SK-N-DZ (cell line): ENCODE measurements at regions not wholly inside any gene's neighbourhood (a gene's known extent, or its start where the extent isn't known, plus 50 kb on each side); places are given as distances from the start of the nearest gene placed in this dataset.
A peak's percentile ranks its signal among the peaks of the same experiment; 100 is the strongest.

Experiments
- DNase-seq: peaks from one replicate; pipeline ENCODE4 v3.0.0-alpha.2; 2015; ENCODE audit warnings: low spot score

DNA sequence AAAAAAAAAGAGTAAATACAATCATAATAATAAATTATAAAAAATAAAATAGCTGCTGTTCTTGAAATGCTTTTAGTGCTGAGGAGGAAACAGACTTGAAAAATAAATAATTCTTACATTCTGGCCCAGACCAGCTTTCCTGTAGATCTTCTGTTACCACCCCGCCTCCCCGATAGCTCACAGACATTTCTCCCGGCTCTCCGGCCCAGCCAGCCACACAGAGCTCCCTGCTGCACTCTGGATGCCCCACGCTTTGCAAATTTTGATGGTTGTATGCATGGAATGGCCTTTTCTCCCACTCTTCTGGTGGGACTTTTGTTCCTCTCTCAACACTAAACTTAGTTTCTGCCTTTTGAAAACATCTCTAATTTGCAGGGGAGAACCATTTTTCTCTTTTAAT, 249.3 kb downstream of the ATP23 start:
- no peak for DNase-seq

DNA sequence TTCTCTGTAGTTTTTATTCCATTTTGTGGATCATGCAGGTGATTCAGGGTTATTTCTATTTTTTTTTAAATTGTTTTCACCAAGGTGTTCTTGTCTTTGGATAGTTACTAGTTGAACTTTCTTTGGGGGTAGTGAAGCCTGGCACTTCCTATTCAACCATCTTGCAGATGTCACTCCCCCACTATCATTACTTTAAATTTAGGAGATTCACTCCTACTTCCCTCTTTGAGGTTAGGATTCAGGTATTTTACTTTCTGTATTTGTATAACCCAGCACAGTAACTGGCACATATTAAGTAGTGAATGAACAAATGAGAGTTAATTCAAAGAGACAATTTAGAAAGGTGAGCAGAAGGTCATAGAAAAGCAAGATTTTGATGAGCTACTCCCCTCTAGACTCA, 255.6 kb downstream of the ATP23 start:
- DNase-seq, result no peak

DNA sequence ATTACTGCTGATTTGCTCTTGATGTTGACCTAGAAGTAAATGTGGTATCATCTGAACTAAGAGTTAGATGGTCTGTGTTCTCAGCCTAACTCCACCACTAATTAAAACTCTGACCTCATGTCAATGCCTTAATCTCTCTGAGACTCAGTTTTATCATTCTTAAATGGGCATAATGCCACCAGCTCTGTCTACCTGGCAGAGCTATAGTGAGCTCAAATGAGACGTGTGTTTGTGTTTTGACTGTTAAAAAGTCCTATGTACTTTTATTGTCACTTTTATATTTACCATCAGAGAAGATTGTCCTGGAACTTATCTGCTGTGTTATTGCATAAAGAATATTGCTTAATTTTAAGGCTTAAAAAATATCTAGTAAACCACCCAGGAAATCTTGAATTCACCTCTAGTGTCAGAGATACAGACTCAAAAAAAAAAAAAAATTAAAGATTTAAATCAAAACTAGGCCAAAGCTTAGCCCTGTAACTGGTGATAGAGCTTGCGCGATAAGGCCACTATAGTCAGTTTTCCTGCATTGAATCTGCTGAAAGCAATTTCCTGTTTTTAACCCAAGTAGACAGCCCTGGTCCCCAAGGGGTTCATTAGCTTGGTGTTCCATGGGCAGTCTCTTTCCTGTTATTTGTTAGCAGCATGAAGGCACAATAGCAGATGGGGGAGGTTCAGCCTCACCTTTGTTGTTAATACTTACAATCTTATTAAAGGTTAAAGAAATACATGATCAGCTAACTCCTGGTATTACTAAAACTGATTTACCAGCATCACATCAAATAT, 261.8 kb downstream of the ATP23 start:
- no peak for DNase-seq

DNA sequence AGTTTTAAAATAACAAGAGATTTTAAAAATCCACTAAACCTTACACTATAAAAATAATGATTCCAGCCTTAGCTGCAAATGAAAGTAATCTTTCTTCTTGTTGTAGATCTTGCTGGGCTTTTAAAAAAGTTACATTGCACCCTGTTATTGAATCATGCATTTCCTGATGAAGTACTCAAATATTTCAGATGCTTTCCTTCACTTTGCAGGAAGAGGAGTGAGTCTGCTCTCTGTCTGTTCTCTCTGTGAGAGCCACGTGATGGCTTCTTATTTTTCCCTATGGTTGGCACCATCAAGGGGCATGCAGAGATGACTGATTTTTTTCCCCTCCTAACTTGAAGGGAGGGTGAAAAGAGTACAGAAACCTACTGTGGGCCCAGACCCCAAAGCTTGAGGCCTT, 262.7 kb downstream of the ATP23 start:
- no peak for DNase-seq

DNA sequence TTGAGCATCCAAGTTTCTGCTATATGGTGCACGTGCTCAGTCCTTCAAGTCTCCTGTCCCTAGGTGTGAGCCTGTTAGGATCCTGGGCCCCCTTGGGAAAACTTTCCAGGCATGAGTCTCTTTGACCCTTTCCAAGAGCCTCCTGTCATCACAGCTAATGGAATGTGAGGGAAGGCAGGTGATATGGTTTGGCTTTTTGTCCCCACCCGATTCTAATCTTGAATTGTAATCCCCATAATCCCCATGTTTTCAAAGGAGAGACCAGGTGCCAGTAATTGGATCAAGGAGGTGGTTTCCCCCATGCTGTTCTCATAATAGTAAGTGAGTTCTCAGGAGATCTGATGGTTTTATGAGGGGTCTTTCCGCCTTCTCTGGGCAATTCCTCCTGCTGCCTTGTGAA, 265.5 kb downstream of the ATP23 start:
- DNase-seq, result peak; percentile 10

DNA sequence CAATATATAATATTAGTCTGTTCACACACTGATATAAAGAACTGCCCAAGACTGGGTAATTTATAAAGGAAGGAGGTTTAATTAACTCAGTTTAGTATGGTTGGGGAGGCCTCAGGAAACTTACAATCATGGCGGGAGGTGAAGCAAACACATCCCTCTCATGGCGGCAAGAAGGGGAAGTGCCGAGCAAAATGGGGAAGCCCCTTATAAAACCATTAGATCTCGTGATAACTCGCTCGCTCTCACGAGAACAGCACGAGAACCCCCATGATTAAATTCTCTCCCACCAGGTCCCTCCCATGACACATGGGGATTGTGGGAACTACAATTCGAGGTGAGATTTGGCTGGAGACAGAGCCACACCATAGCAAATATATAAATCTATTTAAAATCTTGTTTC, 269.8 kb downstream of the ATP23 start:
- DNase-seq, result no peak

DNA sequence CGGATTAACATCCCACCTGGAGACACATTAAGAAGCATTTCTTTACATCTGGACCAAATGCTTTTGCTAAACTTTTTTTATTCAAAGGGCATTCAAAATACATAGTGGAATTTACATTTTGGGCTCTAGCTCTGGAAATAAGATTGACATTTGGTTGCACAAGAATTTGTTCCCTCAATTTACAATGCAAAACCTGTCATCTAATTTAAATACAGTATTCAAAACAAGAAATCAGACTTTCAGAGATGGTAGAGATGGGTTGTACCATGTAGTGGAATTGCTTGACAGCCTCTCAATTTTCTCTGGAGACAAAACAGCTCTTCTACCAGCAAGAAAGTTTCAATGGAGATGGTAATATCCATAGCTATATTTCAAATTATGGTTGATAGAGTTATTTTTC, 275.8 kb downstream of the ATP23 start:
- DNase-seq, result no peak

DNA sequence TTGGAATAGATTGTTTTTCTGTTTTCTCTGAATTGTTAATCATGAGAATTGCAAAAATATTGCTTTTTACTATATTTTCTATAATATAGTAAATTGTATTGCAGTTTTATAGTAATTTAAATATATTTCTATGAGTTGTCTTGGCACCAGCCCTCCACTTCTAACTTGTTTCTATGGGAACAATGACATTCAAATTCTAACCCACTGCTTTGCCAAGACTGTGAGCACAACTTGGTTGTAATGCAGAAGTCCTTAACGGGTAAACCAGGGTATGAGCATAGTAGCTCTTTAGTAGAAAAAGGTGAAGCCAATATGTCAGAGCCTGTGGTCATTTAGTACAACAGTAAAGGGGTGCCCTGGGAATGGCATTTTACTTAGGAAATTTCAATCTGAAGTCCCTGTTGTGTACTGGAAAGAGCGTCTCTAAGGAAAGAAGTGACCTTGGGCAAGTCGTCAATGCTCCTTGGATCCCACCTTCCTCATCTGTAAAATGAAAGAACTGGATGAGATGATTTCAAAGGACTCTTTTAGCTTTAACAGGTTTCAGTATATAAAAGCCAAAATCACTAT, 283.3 kb downstream of the ATP23 start:
- no peak for DNase-seq

DNA sequence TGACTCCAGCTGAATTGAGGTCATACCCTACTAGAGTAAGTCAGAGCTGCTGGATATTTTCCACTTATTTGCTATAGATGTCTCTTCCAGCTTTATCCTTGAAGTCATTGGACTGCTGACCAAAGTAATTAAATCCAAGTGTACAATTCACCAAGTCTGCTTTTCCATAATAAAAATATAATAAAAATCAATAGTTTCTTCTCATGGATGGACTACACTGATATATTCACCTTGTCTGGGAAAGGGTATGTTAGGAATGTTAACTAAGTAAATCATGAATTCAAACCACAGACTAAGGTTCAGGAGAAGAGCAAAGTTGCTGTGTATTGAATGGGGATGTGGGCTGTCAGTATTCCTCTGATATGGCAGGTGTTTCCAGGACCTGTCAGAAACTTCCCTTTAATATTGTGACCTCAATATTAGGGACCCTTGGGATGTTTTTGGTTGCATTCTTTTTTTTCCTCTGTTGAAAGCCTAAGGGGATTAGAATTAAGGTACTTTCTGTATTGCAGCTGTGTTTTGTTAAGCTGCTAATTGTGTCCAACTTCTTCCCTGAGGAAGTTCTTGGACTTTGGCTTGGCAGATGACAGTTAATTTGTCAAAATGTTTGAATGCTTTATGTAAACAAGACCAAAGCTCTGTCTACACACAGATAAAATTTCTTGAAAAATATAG, 284.0 kb downstream of the ATP23 start:
- DNase-seq, result no peak

DNA sequence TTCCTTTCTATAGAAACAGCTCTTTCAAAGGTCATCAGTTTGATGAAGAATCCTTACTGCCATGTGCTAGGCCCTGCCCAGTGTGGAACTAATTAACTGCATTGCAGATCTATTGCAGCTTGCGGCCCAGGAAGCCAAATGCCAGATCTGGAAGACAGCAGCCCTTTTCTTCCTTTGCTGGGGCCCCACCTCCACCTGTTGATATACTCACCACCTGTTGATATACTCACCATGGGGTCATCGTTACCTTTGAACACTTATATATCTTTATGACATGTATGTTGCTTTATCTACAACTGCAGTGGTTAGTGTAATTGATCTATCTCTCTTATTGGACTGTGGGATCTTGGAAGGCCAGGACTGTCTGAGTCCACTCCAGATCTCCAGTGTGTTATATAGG, 292.5 kb downstream of the ATP23 start:
- DNase-seq, result no peak

DNA sequence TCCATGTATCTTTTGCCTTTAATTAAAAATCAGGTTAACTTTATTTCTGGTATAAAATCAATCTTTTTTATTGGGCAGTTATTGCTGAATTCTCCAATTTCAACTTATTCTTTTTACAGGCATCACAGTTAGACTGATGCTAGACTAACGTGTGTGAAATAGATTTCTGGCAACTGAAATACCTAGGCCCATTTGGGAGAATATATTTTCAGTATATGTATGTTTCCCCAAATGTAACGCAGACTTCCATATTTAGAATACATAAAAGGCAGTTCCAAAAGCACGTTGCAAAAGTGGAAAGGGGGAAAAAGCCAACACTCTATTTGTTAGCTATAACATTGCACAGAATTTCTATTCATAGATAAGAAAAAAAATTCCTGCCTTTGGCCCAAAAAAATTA, 297.0 kb downstream of the ATP23 start:
- no peak for DNase-seq

DNA sequence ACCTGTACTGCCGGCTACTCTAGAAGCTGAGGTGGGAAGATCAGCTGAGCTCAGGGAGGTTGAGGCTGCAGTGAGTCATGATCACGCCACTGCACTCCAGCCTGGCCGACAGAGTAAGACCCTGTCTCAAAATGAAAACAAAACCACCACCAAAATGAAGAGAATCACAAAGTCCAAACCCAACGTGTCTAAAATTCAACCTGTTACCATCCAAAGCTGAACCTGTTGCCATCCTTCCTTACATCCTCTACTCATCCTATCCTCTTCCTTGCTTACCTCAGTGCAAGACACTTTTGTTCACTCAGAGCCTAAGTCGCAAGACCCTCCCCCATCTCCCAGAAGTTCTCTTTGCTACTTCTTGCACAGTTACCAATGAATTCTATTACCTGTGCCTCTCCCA, 299.7 kb downstream of the ATP23 start:
- no peak for DNase-seq

DNA sequence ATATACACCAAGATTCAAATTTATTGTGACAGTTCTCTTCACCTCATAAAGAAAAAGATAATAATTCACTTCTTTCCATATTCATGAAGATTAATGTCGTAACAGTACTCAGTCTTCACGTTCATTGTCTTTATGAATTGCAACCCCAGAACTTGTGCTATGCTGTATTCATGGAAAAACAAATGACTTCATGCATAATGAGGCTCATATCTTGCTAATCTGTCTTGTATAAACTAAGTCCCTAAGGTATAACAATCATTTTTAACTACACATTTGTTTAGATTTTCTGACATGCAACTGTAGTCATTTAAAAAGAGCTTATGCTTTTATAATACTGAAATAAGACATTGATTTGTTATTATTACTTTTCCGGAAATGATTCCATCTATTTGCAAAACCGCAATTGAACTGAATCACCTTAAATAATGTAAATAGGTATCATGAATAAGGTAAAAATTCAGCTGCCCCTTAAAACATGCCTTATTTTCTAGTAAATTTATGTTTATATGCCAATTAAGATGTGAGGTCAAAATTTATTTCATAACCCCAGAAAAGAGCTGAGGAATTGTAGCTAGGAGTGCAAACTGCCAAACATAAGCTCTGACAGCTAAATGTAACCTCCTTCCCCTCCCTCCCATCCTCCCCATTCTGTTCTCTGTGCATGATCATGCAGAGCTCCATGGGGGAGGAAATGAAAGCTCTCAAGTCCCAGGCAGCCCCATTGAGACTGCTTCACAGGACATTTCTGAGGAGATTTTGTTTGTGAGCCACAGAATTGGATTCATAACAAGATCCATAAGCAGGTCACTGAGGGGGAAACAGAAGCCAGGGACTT, 301.6 kb downstream of the ATP23 start:
- DNase-seq, result no peak

DNA sequence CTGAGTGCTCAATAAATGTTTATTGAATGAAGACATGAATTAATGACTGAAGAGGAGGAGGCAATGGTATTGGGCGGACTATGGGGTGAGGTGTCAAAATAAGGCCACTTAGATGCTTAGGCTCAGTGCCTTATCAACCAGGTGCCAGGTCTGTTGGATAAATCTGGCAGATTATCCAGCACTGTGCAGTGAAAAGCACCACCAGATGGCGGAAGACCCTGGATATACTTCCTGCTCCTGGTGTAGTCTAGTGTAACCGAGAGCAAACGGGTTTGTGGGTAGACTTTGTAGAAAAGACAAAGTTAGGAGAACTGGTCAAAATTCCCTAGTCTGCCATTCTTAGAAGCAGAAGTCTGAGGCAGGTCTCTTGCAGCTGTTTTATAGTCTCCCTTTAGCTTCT, 306.3 kb downstream of the ATP23 start:
- no peak for DNase-seq

DNA sequence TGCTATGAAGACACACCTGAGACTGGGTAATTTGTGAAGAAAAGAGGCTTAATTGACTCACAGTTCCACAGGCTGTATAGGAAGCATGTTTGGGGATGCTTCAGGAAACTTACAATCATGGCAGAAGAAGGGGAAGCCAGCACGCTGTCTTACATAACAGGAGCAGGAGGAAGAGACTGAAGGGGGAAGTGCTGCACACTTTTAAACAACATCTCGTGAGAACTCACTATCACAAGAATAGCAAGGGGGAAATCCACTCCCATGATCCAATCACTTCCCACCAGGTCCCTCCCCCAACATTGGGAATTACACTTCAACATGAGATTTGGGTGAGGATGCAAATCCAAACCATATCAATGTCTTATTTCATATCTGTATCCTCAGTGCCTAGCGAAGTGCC, 307.2 kb downstream of the ATP23 start:
- DNase-seq, result no peak

DNA sequence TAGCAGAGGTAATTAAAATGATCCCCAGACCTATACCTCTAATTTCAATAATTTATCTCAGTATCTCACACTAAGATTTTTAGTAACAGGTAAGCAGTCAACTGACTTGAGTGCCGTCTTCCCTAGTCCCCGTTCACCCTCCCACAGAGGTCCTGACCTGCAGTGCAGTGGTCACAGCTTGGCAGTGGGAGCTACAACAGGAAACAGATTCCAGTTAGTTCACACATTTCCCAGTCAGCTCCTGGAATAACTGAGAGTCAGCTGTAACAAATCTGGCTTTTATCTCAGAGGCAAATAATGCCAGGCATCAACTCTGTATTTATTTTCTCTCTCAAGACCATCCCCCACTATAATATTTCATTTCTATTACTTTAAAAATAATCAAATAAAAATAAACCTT, 308.2 kb downstream of the ATP23 start:
- no peak for DNase-seq

DNA sequence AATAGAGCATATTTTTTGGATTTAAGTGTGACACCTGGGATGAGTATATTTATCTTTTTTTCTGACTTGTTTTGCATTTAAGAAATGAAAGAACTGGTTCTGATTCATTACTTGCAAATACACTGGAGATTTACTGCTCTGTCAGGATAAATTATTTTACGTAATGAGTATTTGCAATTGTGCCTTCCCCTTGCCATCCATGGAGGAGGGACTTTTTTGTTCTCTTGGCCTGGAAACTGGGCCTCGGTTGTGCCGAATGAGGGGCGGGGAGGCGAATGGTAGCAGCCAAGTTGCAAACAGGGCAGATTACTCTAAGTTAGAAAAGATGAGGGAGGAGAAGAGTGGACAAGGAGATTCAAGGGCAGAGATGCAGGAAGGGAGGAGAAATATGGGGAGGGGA, 308.7 kb downstream of the ATP23 start:
- DNase-seq, result no peak

DNA sequence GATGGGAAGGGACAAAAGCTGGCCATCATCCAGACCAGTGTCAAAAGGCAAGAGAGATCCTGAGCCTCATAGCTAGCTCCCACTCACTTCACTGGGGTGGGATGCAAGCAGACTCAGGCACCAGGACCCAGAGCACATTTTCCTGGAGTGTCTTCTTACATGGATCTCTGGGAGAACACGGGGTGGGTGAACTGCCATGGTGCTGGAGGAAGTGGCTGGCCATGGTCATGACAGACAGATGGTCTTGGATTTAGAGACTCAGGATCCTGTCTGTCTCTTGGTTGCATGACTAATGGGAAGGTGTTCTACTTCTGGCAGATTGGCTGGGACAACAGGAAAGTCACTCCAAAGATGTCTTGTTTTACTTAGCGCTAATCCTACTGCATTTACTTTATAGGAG, 311.5 kb downstream of the ATP23 start:
- no peak for DNase-seq

DNA sequence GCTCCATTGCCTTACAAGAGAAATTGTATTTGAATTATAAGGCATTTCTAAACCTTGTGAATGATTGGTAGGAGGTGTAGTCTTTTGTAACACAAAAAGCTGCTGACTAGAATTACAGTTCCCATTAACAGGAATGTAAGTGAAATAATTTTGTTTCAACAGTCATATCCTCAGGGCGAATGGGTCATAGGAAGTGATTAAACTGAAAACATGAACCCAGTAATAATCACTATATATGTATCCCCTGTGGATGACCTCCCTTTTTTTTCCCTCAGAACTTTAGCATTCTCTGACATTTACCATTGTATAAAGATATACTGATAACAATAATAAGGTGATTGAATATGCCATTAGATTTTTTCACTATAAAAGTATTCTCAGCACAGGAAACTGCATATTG, 312.3 kb downstream of the ATP23 start:
- no peak for DNase-seq

DNA sequence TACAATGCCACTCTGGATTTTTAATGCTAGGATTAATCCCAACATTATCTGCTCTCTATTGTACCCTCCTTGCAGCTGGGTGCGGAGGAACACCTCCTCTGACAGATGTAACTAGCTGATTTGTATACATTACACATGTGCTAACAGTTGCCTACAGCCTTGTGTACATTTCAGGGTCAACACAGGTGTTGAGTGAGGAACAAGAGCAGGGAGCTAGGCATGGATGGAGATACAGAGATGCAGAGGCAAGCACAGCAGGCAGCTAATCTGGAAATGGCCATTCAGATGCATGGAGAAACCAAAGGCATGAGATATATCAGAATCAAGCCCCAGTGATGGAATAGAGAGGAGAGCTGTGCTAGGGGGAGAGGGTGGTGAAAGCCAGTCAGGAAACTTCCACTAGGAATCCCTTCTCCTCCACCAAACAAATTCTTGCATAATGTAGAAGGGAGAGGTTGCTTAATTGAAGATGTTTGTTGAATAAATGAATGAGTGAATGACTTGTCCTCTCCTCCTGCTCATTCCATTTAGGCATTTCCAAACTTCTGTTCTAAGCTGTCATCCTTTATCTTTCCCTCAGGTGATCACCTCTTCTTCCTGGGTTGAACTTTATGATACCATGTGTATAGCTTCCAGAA, 313.2 kb downstream of the ATP23 start:
- no peak for DNase-seq

DNA sequence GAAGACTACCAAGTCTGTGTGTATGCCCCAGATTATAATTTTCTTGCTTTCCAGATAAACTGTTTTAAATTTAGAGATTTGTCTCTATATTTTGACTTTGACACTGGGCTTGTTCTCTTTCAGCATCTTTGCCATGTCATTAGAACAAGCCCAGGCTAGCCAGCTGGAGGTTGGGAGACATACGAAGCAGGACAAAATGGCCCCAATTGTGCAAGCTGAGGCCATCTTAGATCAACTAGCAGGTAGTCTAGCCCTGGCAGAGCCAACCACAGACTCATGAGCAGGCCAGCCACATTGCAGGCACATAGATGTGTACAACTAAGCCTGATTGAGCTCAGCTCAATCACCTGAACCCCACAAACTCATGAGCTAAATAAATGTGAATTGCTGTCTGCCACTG, 321.4 kb downstream of the ATP23 start:
- no peak for DNase-seq

DNA sequence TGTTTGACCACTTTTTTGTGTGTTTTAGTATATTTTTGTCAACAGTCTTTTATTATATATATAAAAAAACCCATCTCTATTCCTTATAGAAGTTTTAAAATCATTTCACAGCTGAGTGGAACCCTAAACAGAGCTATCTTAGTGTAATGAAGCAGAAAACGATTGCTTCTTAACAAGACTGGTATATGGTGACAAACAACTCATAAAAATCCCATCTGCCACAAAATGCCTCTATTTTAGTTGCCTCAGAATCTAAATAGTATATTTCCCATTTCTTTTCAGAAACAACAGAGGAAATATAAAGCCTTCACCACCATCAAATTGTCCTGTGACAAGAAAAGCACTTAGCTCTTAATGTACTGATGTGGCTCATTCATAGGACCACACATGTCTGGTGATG, 322.4 kb downstream of the ATP23 start:
- DNase-seq, result no peak
